ENCODE measurements at regions not wholly inside any gene's neighbourhood (a gene's known extent, or its start where the extent isn't known, plus 50 kb on each side); places are given as distances from the start of the nearest gene placed in this dataset.

DNA sequence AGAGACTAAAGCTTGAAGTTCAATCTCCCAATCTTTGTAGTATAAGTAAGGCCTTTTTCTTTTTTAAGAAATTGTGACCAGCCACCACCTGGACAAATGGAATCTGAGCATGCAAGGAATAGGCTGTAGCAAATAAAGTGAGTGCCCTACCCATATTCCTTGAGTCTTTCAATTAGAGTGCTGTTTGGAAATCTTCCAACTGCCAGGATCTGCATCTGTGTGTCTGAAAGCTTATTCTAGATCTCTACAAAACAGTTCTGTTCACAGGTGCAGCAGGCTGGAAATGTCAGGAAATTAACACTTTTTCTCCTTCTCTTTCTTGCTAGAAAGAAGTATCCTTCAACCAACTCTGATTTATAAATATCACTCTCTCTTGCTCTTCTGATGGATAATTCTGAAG lies 76.7 kb upstream of the NDST3 start:
- TF ChIP-seq, protein P1, sequence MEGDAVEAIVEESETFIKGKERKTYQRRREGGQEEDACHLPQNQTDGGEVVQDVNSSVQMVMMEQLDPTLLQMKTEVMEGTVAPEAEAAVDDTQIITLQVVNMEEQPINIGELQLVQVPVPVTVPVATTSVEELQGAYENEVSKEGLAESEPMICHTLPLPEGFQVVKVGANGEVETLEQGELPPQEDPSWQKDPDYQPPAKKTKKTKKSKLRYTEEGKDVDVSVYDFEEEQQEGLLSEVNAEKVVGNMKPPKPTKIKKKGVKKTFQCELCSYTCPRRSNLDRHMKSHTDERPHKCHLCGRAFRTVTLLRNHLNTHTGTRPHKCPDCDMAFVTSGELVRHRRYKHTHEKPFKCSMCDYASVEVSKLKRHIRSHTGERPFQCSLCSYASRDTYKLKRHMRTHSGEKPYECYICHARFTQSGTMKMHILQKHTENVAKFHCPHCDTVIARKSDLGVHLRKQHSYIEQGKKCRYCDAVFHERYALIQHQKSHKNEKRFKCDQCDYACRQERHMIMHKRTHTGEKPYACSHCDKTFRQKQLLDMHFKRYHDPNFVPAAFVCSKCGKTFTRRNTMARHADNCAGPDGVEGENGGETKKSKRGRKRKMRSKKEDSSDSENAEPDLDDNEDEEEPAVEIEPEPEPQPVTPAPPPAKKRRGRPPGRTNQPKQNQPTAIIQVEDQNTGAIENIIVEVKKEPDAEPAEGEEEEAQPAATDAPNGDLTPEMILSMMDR (conservative IDR thresholded peaks at IDR 0.05; ENCODE audit: low read length) = no peak
- TF ChIP-seq EZH2phosphoT487 (IDR thresholded peaks at IDR 0.05; ENCODE audit: borderline replicate concordance) = no peak
